ENCODE measurements at regions not wholly inside any gene's neighbourhood (a gene's known extent, or its start where the extent isn't known, plus 50 kb on each side); places are given as distances from the start of the nearest gene placed in this dataset.

- no peak for TF ChIP-seq POLR2A (IDR thresholded peaks at IDR 0.05)
- TF ChIP-seq POLR2AphosphoS5 (IDR thresholded peaks at IDR 0.05) = no peak
Observed at GRCh38 chr4:177155454-177155853, 154.2 kb upstream of the NEIL3 start.
